ENCODE measurements at regions not wholly inside any gene's neighbourhood (a gene's known extent, or its start where the extent isn't known, plus 50 kb on each side); places are given as distances from the start of the nearest gene placed in this dataset.
A peak's percentile ranks its signal among the peaks of the same experiment; 100 is the strongest.

GRCh38 chr5:159814222-159814621, 102.1 kb upstream of the ADRA1B start:
- H3K36me3 ChIP-seq: no peaks in the 10 kb centered on the region
- peaks cover 7% of the 10 kb centered on the region for H3K27me3 ChIP-seq
- TF ChIP-seq CTCF (IDR thresholded peaks at IDR 0.05): no peak
- no peak for TF ChIP-seq POLR2AphosphoS5 (IDR thresholded peaks at IDR 0.05)
- TF ChIP-seq EP300 (IDR thresholded peaks at IDR 0.05): no peak
- no peak for TF ChIP-seq POLR2A (IDR thresholded peaks at IDR 0.05)
- H3K4me1 ChIP-seq: peaks cover 0 to 4% (median 0%) of the 10 kb centered on the region in 3 donors
- no peak overlapping the region for H3K4me3 ChIP-seq
- ATAC-seq: no peak
- H3K27ac ChIP-seq: no peak overlapping the region
- peaks cover 0 to 10% (median 0%) of the 10 kb centered on the region in 3 donors for H3K9me3 ChIP-seq
- WGBS, 2 donors (ENCODE audit: low coverage in 1 of 2): 57 to 79% methylated on average over 3 of the region's 3 CpGs

GRCh38 chr5:159814805-159815585, 101.3 kb upstream of the ADRA1B start:
- no peak for ATAC-seq
- TF ChIP-seq CTCF (IDR thresholded peaks at IDR 0.05) (no peak), POLR2A (IDR thresholded peaks at IDR 0.05) (no peak), EP300 (IDR thresholded peaks at IDR 0.05) (no peak), POLR2AphosphoS5 (IDR thresholded peaks at IDR 0.05) (no peak)
- peak overlapping the region in 2 of 4 donors; percentile 27 to 57 for H3K27ac ChIP-seq
- H3K36me3 ChIP-seq: no peaks in the 10 kb centered on the region
- peaks cover 0 to 10% (median 0%) of the 10 kb centered on the region in 3 donors for H3K9me3 ChIP-seq
- H3K4me3 ChIP-seq: no peak overlapping the region
- 76 to 80% methylated on average over 2 to 3 of the region's 4 CpGs for WGBS, 2 donors (ENCODE audit: low coverage in 1 of 2)
- peaks cover 0 to 12% (median 0%) of the 10 kb centered on the region in 3 donors for H3K4me1 ChIP-seq
- peaks cover 7% of the 10 kb centered on the region for H3K27me3 ChIP-seq

- H3K36me3 ChIP-seq: no peaks in the 10 kb centered on the region
- H3K9me3 ChIP-seq: no peaks in the 10 kb centered on the region
- TF ChIP-seq CTCF (IDR thresholded peaks at IDR 0.05) (no peak), EP300 (IDR thresholded peaks at IDR 0.05) (no peak), POLR2A (IDR thresholded peaks at IDR 0.05) (no peak), POLR2AphosphoS5 (IDR thresholded peaks at IDR 0.05) (no peak)
- ATAC-seq: no peak
- H3K4me3 ChIP-seq: no peak overlapping the region
- WGBS, 2 donors (ENCODE audit: low coverage in 1 of 2): 76 to 79% methylated on average over 4 of the region's 5 CpGs
- peaks cover 7% of the 10 kb centered on the region for H3K27me3 ChIP-seq
- peaks cover 0 to 12% (median 0%) of the 10 kb centered on the region in 3 donors for H3K4me1 ChIP-seq
- H3K27ac ChIP-seq: no peak overlapping the region
Observed at GRCh38 chr5:159817262-159818029, 98.8 kb upstream of the ADRA1B start.

GRCh38 chr5:159819591-159820411, 96.5 kb upstream of the ADRA1B start:
- Histone ChIP-seq H3K27me3 (peaks cover 7% of the 10 kb centered on the region), H3K9me3 (no peaks in the 10 kb centered on the region), H3K36me3 (no peaks in the 10 kb centered on the region), H3K4me1 (peaks cover 0 to 12% (median 0%) of the 10 kb centered on the region in 3 donors), H3K27ac (peak overlapping the region in 3 of 4 donors; percentile 71 to 83 (median 78)), H3K4me3 (no peak overlapping the region)
- TF ChIP-seq EP300 (IDR thresholded peaks at IDR 0.05) (peak; percentile 57), CTCF (IDR thresholded peaks at IDR 0.05) (no peak), POLR2A (IDR thresholded peaks at IDR 0.05) (no peak), POLR2AphosphoS5 (IDR thresholded peaks at IDR 0.05) (peak; percentile 83)
- peak; percentile 91 for ATAC-seq
- 33 to 40% methylated on average over 2 to 3 of the region's 9 CpGs for WGBS, 2 donors (ENCODE audit: low coverage in 1 of 2)

Measured in gastroesophageal sphincter (tissue), 4 donors.